ENCODE measurements at regions not wholly inside any gene's neighbourhood (a gene's known extent, or its start where the extent isn't known, plus 50 kb on each side); places are given as distances from the start of the nearest gene placed in this dataset.
"Not testable (repeated sequence)": the region's sequence is repeated elsewhere in the genome, so short reads cannot be mapped to it uniquely, and the experiment has no call there.

- DNase-seq: no peak
These were observed 424.5 kb upstream of the CRIM1 start for GRCh38 chr2:35931115-35931514.

GRCh38 chr2:35929551-35929950 is 426.0 kb upstream of the CRIM1 start:
- DNase-seq: no peak

- DNase-seq: no peak
These were observed 435.5 kb upstream of the CRIM1 start for GRCh38 chr2:35920061-35920460.

- DNase-seq: no peak
These were observed 440.3 kb upstream of the CRIM1 start for GRCh38 chr2:35915261-35915660.

- DNase-seq: no peak
These were observed 463.6 kb upstream of the CRIM1 start for GRCh38 chr2:35891936-35892335.

- no peak for DNase-seq
These were observed 464.1 kb upstream of the CRIM1 start for GRCh38 chr2:35891528-35891927.

- no peak for DNase-seq
These were observed 468.4 kb upstream of the CRIM1 start for GRCh38 chr2:35887146-35887545.

GRCh38 chr2:35873921-35874320 is 481.7 kb upstream of the CRIM1 start:
- DNase-seq: no peak

- DNase-seq: no peak
These were observed 483.9 kb upstream of the CRIM1 start for GRCh38 chr2:35871672-35872071.

- no peak for DNase-seq
These were observed 484.9 kb upstream of the CRIM1 start for GRCh38 chr2:35870713-35871112.

GRCh38 chr2:35864141-35864540 is 491.4 kb upstream of the CRIM1 start:
- no peak for DNase-seq

- DNase-seq: no peak
These were observed 497.4 kb upstream of the CRIM1 start for GRCh38 chr2:35858216-35858615.

GRCh38 chr2:35857498-35857897 is 498.1 kb upstream of the CRIM1 start:
- no peak for DNase-seq

GRCh38 chr2:35831385-35831784 is 524.2 kb upstream of the CRIM1 start:
- DNase-seq: no peak

GRCh38 chr2:35830833-35831232 is 524.7 kb upstream of the CRIM1 start:
- DNase-seq: no peak

- DNase-seq: no peak
These were observed 528.5 kb upstream of the CRIM1 start for GRCh38 chr2:35827086-35827485.

- no peak for DNase-seq
These were observed 532.9 kb upstream of the CRIM1 start for GRCh38 chr2:35822716-35823115.

GRCh38 chr2:35821675-35822074 is 533.9 kb upstream of the CRIM1 start:
- DNase-seq: no peak

GRCh38 chr2:35820391-35820790 is 535.2 kb upstream of the CRIM1 start:
- DNase-seq: no peak

GRCh38 chr2:35819033-35819432 is 536.5 kb upstream of the CRIM1 start:
- DNase-seq: no peak

GRCh38 chr2:35818359-35818758 is 537.2 kb upstream of the CRIM1 start:
- DNase-seq: not testable (repeated sequence)

- not testable (repeated sequence) for DNase-seq
These were observed 541.0 kb upstream of the CRIM1 start for GRCh38 chr2:35814597-35814996.

- no peak for DNase-seq
These were observed 552.5 kb upstream of the CRIM1 start for GRCh38 chr2:35803126-35803525.

- no peak for DNase-seq
These were observed 560.7 kb upstream of the CRIM1 start for GRCh38 chr2:35794796-35795450.

- no peak for DNase-seq
These were observed 565.3 kb upstream of the CRIM1 start for GRCh38 chr2:35790292-35790691.

- no peak for DNase-seq
These were observed 567.0 kb upstream of the CRIM1 start for GRCh38 chr2:35788543-35788942.
